ENCODE measurements at regions not wholly inside any gene's neighbourhood (a gene's known extent, or its start where the extent isn't known, plus 50 kb on each side); places are given as distances from the start of the nearest gene placed in this dataset.

- Histone ChIP-seq H3K27ac (ENCODE audit: low read depth in 1 of 2, low read length in 1 of 2) (no peak overlapping the region), H3K36me3 (ENCODE audit: control insufficient read depth in 2 of 2, insufficient read depth in 2 of 2, low read length in 1 of 2) (no peaks in the 10 kb centered on the region), H3K9me3 (ENCODE audit: control insufficient read depth in 2 of 2, insufficient read depth in 1 of 2, low read length in 1 of 2) (no peaks in the 10 kb centered on the region), H3K27me3 (ENCODE audit: control insufficient read depth in 2 of 2, insufficient read depth in 1 of 2, low read length in 1 of 2) (no peaks in the 10 kb centered on the region), H3K4me1 (ENCODE audit: control insufficient read depth in 2 of 2, insufficient read depth in 2 of 2, low read length in 2 of 2) (no peaks in the 10 kb centered on the region), H3K4me3 (ENCODE audit: low read length in 2 of 2) (no peak overlapping the region)
- DNase-seq (ENCODE audit: low read depth in 6 of 9, low spot score in 9 of 9): no peak
- WGBS: 98% methylated on average over 3 of the region's 3 CpGs
These were observed 66.9 kb upstream of the PROK2 start for GRCh38 chr3:71851878-71852277.

DNA sequence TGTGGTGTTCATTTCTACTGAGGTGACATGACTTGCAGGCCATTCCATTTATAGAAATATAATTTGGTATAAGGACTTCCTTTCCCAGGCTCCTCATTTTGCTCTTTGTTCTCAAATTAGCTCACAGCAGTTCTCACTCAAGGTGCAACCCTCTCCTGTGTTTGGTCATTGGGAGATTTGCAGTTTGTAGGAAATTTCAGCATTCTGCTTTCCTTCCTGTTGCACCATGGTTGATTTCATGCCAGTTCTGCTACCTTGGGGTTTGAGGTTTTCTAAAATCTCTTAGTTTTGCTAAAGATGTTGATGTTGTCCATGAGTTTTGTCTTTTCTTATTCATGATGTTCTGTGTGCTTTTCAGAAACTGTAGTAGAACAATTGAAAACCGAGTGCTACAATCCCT is 65.7 kb upstream of the PROK2 start:
- DNase-seq (ENCODE audit: low read depth in 6 of 9, low spot score in 9 of 9): no peak
- no peak overlapping the region for H3K4me3 ChIP-seq (ENCODE audit: low read length in 2 of 2)
- H3K27me3 ChIP-seq (ENCODE audit: control insufficient read depth in 2 of 2, insufficient read depth in 1 of 2, low read length in 1 of 2): no peaks in the 10 kb centered on the region
- no peaks in the 10 kb centered on the region for H3K36me3 ChIP-seq (ENCODE audit: control insufficient read depth in 2 of 2, insufficient read depth in 2 of 2, low read length in 1 of 2)
- 85% methylated on average over 1 of the region's 1 CpG for WGBS
- H3K4me1 ChIP-seq (ENCODE audit: control insufficient read depth in 2 of 2, insufficient read depth in 2 of 2, low read length in 2 of 2): no peaks in the 10 kb centered on the region
- no peak overlapping the region for H3K27ac ChIP-seq (ENCODE audit: low read depth in 1 of 2, low read length in 1 of 2)
- H3K9me3 ChIP-seq (ENCODE audit: control insufficient read depth in 2 of 2, insufficient read depth in 1 of 2, low read length in 1 of 2): no peaks in the 10 kb centered on the region

GRCh38 chr3:71849681-71850080 is 64.7 kb upstream of the PROK2 start:
- Histone ChIP-seq H3K4me3 (ENCODE audit: low read length in 2 of 2) (no peak overlapping the region), H3K9me3 (ENCODE audit: control insufficient read depth in 2 of 2, insufficient read depth in 1 of 2, low read length in 1 of 2) (no peaks in the 10 kb centered on the region), H3K36me3 (ENCODE audit: control insufficient read depth in 2 of 2, insufficient read depth in 2 of 2, low read length in 1 of 2) (no peaks in the 10 kb centered on the region), H3K27me3 (ENCODE audit: control insufficient read depth in 2 of 2, insufficient read depth in 1 of 2, low read length in 1 of 2) (no peaks in the 10 kb centered on the region), H3K4me1 (ENCODE audit: control insufficient read depth in 2 of 2, insufficient read depth in 2 of 2, low read length in 2 of 2) (no peaks in the 10 kb centered on the region), H3K27ac (ENCODE audit: low read depth in 1 of 2, low read length in 1 of 2) (no peak overlapping the region)
- no peak for DNase-seq (ENCODE audit: low read depth in 6 of 9, low spot score in 9 of 9)

GRCh38 chr3:71847794-71848193 is 62.8 kb upstream of the PROK2 start:
- 92% methylated on average over 4 of the region's 4 CpGs for WGBS

DNA sequence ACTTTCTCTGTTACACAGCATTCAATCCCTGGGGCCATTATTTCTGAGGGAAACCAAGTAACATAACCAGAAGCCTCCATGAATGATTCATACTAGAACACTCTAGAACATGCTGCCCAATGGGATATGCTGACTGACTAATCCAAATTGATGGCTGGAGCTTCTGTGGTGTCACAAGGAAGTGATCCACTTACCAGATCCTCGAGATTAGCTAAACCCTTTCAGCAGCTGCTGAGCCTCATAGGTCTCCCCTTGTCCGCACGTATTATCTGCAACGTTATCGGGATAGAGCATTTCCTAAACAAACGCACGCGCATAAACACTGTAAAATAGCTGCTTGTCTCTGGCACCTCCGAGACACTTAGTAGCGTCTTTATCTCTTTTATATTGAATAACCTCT is 61.2 kb upstream of the PROK2 start:
- H3K4me1 ChIP-seq (ENCODE audit: control insufficient read depth in 2 of 2, insufficient read depth in 2 of 2, low read length in 2 of 2): no peaks in the 10 kb centered on the region
- WGBS: 95% methylated on average over 10 of the region's 10 CpGs

More at GRCh38 chr3:71847794-71848193, 62.8 kb upstream of the PROK2 start:
- H3K36me3 ChIP-seq (ENCODE audit: control insufficient read depth in 2 of 2, insufficient read depth in 2 of 2, low read length in 1 of 2): no peaks in the 10 kb centered on the region
- no peaks in the 10 kb centered on the region for H3K27me3 ChIP-seq (ENCODE audit: control insufficient read depth in 2 of 2, insufficient read depth in 1 of 2, low read length in 1 of 2)
- H3K4me3 ChIP-seq (ENCODE audit: low read length in 2 of 2): no peak overlapping the region
- DNase-seq (ENCODE audit: low read depth in 6 of 9, low spot score in 9 of 9): no peak
- no peaks in the 10 kb centered on the region for H3K4me1 ChIP-seq (ENCODE audit: control insufficient read depth in 2 of 2, insufficient read depth in 2 of 2, low read length in 2 of 2)
- H3K9me3 ChIP-seq (ENCODE audit: control insufficient read depth in 2 of 2, insufficient read depth in 1 of 2, low read length in 1 of 2): no peaks in the 10 kb centered on the region
- no peak overlapping the region for H3K27ac ChIP-seq (ENCODE audit: low read depth in 1 of 2, low read length in 1 of 2)

GRCh38 chr3:71843071-71843470 is 58.1 kb upstream of the PROK2 start:
- no peaks in the 10 kb centered on the region for H3K27me3 ChIP-seq (ENCODE audit: control insufficient read depth in 2 of 2, insufficient read depth in 1 of 2, low read length in 1 of 2)
- H3K36me3 ChIP-seq (ENCODE audit: control insufficient read depth in 2 of 2, insufficient read depth in 2 of 2, low read length in 1 of 2): no peaks in the 10 kb centered on the region
- no peak overlapping the region for H3K27ac ChIP-seq (ENCODE audit: low read depth in 1 of 2, low read length in 1 of 2)
- no peaks in the 10 kb centered on the region for H3K9me3 ChIP-seq (ENCODE audit: control insufficient read depth in 2 of 2, insufficient read depth in 1 of 2, low read length in 1 of 2)
- WGBS: 96% methylated on average over 6 of the region's 6 CpGs
- H3K4me1 ChIP-seq (ENCODE audit: control insufficient read depth in 2 of 2, insufficient read depth in 2 of 2, low read length in 2 of 2): no peaks in the 10 kb centered on the region
- no peak overlapping the region for H3K4me3 ChIP-seq (ENCODE audit: low read length in 2 of 2)
- DNase-seq (ENCODE audit: low read depth in 6 of 9, low spot score in 9 of 9): no peak

More for the DNA sequence above, 61.2 kb upstream of the PROK2 start:
- no peaks in the 10 kb centered on the region for H3K9me3 ChIP-seq (ENCODE audit: control insufficient read depth in 2 of 2, insufficient read depth in 1 of 2, low read length in 1 of 2)
- DNase-seq (ENCODE audit: low read depth in 6 of 9, low spot score in 9 of 9): no peak
- no peak overlapping the region for H3K4me3 ChIP-seq (ENCODE audit: low read length in 2 of 2)
- H3K27ac ChIP-seq (ENCODE audit: low read depth in 1 of 2, low read length in 1 of 2): no peak overlapping the region
- H3K27me3 ChIP-seq (ENCODE audit: control insufficient read depth in 2 of 2, insufficient read depth in 1 of 2, low read length in 1 of 2): no peaks in the 10 kb centered on the region
- H3K36me3 ChIP-seq (ENCODE audit: control insufficient read depth in 2 of 2, insufficient read depth in 2 of 2, low read length in 1 of 2): no peaks in the 10 kb centered on the region

DNA sequence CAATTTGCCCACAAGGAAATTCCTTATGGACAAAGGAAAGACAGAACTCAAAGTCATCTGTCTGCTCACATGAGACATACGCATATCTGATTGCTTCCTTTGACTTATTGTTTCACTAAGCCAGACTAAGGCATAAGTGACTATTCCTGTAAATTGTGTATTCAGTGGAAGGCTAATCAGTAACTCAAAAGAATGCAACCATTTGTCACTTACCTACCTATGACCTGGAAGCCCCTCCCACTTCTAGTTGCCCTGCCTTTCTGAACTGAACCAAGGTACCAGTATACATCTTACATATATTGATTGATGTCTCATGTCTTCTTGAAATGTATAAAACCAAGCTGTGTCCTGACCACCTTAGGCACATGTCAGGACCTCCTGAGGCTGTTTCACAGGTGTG is 53.5 kb upstream of the PROK2 start:
- no peak overlapping the region for H3K4me3 ChIP-seq (ENCODE audit: low read length in 2 of 2)
- H3K27me3 ChIP-seq (ENCODE audit: control insufficient read depth in 2 of 2, insufficient read depth in 1 of 2, low read length in 1 of 2): no peaks in the 10 kb centered on the region
- WGBS: 96% methylated on average over 1 of the region's 1 CpG
- no peaks in the 10 kb centered on the region for H3K36me3 ChIP-seq (ENCODE audit: control insufficient read depth in 2 of 2, insufficient read depth in 2 of 2, low read length in 1 of 2)
- H3K4me1 ChIP-seq (ENCODE audit: control insufficient read depth in 2 of 2, insufficient read depth in 2 of 2, low read length in 2 of 2): no peaks in the 10 kb centered on the region
- H3K9me3 ChIP-seq (ENCODE audit: control insufficient read depth in 2 of 2, insufficient read depth in 1 of 2, low read length in 1 of 2): no peaks in the 10 kb centered on the region
- no peak for DNase-seq (ENCODE audit: low read depth in 6 of 9, low spot score in 9 of 9)
- H3K27ac ChIP-seq (ENCODE audit: low read depth in 1 of 2, low read length in 1 of 2): no peak overlapping the region

Data from thymus (tissue), 11 donors.